Muscle layer of duodenum (tissue), 2 donors: ENCODE measurements at regions not wholly inside any gene's neighbourhood (a gene's known extent, or its start where the extent isn't known, plus 50 kb on each side); places are given as distances from the start of the nearest gene placed in this dataset.

Experiments
- H3K27ac ChIP-seq: one replicate; pipeline ENCODE4 v1.7.0; 2013; ENCODE audit warnings: mild to moderate bottlenecking, low read length
- H3K27me3 ChIP-seq: one replicate; pipeline ENCODE4 v1.7.0; 2013; ENCODE audit warnings: low read depth, mild to moderate bottlenecking, control low read depth, low read length
- H3K36me3 ChIP-seq, 2 donors: one replicate each; pipeline ENCODE4 v1.7.0; 2013; ENCODE audit warnings: low read length in 2 of 2, control low read depth in 1 of 2, mild to moderate bottlenecking in 1 of 2; ENCODE audit not compliant: insufficient read depth in 2 of 2, control insufficient read depth in 1 of 2
- H3K4me1 ChIP-seq, 2 donors: one replicate each; pipeline ENCODE4 v1.7.0; 2013; ENCODE audit warnings: low read length in 2 of 2, mild to moderate bottlenecking in 2 of 2, control low read depth in 1 of 2, moderate library complexity in 1 of 2; ENCODE audit not compliant: insufficient read depth in 2 of 2, control insufficient read depth in 1 of 2
- H3K4me3 ChIP-seq, 2 donors: one replicate each; pipeline ENCODE4 v1.7.0; 2013; ENCODE audit warnings: low read length in 2 of 2, low read depth in 1 of 2, mild to moderate bottlenecking in 1 of 2
- H3K9me3 ChIP-seq, 2 donors: one replicate each; pipeline ENCODE4 v1.7.0; 2013; ENCODE audit warnings: low read length in 2 of 2, control low read depth in 1 of 2, mild to moderate bottlenecking in 1 of 2; ENCODE audit not compliant: control insufficient read depth in 1 of 2
- donor health status: healthy.

- H3K27me3 ChIP-seq = no peaks in the 10 kb centered on the region
- peaks cover 0 to 13% of the 10 kb centered on the region in 2 donors for H3K4me1 ChIP-seq
- H3K9me3 ChIP-seq = no peaks in the 10 kb centered on the region
- H3K36me3 ChIP-seq = no peaks in the 10 kb centered on the region
- H3K27ac ChIP-seq = no peak overlapping the region
- H3K4me3 ChIP-seq = no peak overlapping the region
These were observed 83.2 kb upstream of the ANKH start for GRCh38 chr5:14954616-14955343.

- no peaks in the 10 kb centered on the region for H3K9me3 ChIP-seq
- no peak overlapping the region for H3K27ac ChIP-seq
- H3K27me3 ChIP-seq = no peaks in the 10 kb centered on the region
- H3K4me3 ChIP-seq = no peak overlapping the region
- peaks cover 0 to 13% of the 10 kb centered on the region in 2 donors for H3K4me1 ChIP-seq
- no peaks in the 10 kb centered on the region for H3K36me3 ChIP-seq
These were observed 82.6 kb upstream of the ANKH start for GRCh38 chr5:14954216-14954615.

DNA sequence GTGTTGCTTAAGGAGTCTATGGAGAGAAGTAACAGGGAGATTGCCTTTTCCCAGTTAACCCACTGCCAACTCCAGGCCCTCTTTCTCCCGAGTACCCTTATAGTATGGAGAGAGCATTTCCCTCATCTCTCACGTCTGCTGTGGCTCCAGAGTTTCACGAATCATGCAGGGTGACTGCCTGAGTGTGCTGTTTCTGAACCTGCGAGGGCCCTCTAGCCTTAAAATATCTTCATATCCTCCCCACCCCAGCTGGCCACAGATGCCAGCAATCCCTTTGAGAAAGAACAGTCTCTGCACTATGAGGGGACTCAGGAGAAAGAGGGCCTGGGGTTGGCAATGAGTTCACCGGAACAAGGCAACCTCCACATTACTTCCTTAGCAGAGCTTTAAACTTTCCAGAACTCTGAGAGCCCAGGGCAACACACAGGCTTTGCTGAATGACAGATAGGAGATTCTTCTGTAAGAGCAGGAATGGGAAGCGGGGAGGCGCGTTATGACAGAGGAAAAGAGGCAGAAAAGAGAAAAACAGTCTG is 81.6 kb upstream of the ANKH start:
- no peaks in the 10 kb centered on the region for H3K9me3 ChIP-seq
- H3K36me3 ChIP-seq = no peaks in the 10 kb centered on the region
- H3K4me1 ChIP-seq = peaks cover 0 to 13% of the 10 kb centered on the region in 2 donors
- no peak overlapping the region for H3K4me3 ChIP-seq
- H3K27me3 ChIP-seq = no peaks in the 10 kb centered on the region
- H3K27ac ChIP-seq = no peak overlapping the region

GRCh38 chr5:14948383-14948782 is 76.8 kb upstream of the ANKH start:
- H3K9me3 ChIP-seq = no peaks in the 10 kb centered on the region
- no peak overlapping the region for H3K4me3 ChIP-seq
- H3K36me3 ChIP-seq = no peaks in the 10 kb centered on the region
- no peak overlapping the region for H3K27ac ChIP-seq
- H3K27me3 ChIP-seq = no peaks in the 10 kb centered on the region
- peaks cover 0 to 6% of the 10 kb centered on the region in 2 donors for H3K4me1 ChIP-seq

DNA sequence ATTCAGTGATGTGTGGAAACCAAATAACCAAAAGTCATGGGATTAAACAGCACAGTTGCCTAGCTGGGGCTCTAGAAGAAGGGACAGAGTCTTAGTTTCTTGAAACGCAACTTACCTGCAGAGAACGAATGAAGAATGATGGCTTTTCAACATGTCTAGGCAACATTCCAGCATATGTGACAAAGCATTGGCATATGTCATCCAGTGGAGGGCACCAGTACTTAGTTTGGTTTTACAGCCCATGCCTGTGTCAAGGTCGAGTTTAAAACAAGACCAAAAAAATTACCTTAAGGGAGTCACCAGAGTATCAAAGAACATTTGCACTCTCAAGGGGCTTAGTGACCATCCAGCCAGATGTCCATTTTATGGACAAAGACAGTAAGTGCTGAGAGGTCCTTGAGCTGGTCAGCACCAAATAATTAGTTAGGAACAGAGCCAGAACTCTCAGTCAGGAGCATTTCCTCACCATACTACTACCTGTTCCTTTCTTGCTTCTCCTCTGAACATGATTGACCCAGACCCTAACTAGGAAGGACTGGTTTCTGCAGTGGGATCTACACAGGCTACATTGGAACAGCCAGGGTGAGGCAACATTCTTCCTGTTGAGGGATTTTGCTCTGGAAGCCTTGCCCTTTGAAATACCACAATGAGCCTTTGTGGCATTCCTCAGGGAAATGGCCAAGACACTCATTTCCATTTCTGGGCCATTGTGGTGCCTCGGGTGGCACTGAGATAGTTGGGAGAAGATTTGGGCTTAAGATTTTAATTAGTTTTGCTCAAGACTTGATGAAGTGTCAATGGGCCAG is 75.4 kb upstream of the ANKH start:
- H3K4me1 ChIP-seq = no peaks in the 10 kb centered on the region
- H3K27ac ChIP-seq = no peak overlapping the region
- H3K27me3 ChIP-seq = no peaks in the 10 kb centered on the region
- H3K4me3 ChIP-seq = no peak overlapping the region
- H3K9me3 ChIP-seq = no peaks in the 10 kb centered on the region
- H3K36me3 ChIP-seq = no peaks in the 10 kb centered on the region

- H3K9me3 ChIP-seq = no peaks in the 10 kb centered on the region
- H3K36me3 ChIP-seq = no peaks in the 10 kb centered on the region
- H3K27me3 ChIP-seq = no peaks in the 10 kb centered on the region
These were observed 73.9 kb upstream of the ANKH start for GRCh38 chr5:14945450-14945849.

DNA sequence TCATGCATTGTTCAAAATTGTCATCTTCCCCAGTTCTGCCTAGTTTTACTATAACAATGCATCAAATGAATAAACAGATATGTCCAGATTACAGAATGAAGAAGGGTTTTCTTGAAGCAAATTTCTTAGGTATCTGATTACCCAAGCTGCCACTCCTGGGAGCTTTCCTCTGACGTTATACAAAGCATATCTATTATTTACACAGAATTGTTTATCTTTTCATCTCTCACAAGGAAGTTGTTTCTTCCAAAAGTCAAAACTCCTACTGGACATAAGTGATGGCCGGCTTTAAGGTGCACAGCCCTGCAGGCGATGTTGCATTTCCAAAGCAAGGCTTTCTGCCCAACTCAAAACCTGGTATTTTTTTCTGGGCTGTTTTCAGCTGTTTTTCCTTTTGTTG is 73.4 kb upstream of the ANKH start:
- no peaks in the 10 kb centered on the region for H3K4me1 ChIP-seq
- no peak overlapping the region for H3K4me3 ChIP-seq
- H3K9me3 ChIP-seq = no peaks in the 10 kb centered on the region
- no peak overlapping the region for H3K27ac ChIP-seq
- no peaks in the 10 kb centered on the region for H3K27me3 ChIP-seq
- no peaks in the 10 kb centered on the region for H3K36me3 ChIP-seq

More at GRCh38 chr5:14945450-14945849, 73.9 kb upstream of the ANKH start:
- Histone ChIP-seq H3K4me3 (no peak overlapping the region), H3K4me1 (no peaks in the 10 kb centered on the region), H3K27ac (no peak overlapping the region)

- no peaks in the 10 kb centered on the region for H3K4me1 ChIP-seq
- H3K27ac ChIP-seq = no peak overlapping the region
- H3K36me3 ChIP-seq = no peaks in the 10 kb centered on the region
- H3K4me3 ChIP-seq = no peak overlapping the region
- H3K27me3 ChIP-seq = no peaks in the 10 kb centered on the region
- no peaks in the 10 kb centered on the region for H3K9me3 ChIP-seq
These were observed 72.8 kb upstream of the ANKH start for GRCh38 chr5:14944350-14944739.

DNA sequence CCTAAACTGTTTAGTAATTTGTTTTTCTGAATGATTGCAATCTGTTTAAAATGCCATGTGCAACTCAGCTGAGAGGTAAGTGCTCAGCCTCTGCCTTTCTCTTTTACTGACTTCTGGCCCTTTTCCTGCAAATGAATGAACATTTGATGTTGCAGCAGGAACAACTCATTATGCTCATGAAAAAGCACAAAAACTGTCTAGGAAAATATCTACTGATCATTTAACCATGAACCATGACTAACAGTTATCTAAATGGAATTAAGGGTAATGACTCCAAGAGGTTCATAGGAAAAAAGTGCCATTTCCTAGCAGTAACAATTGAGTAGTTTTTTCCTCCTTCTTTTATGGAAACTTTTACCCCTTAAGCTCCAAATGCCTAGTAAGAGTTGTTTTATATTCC is 70.6 kb upstream of the ANKH start:
- H3K36me3 ChIP-seq = no peaks in the 10 kb centered on the region
- no peaks in the 10 kb centered on the region for H3K9me3 ChIP-seq
- H3K4me3 ChIP-seq = no peak overlapping the region
- no peak overlapping the region for H3K27ac ChIP-seq
- no peaks in the 10 kb centered on the region for H3K27me3 ChIP-seq
- H3K4me1 ChIP-seq = no peaks in the 10 kb centered on the region

- no peaks in the 10 kb centered on the region for H3K27me3 ChIP-seq
- H3K27ac ChIP-seq = no peak overlapping the region
- no peaks in the 10 kb centered on the region for H3K4me1 ChIP-seq
- no peak overlapping the region for H3K4me3 ChIP-seq
- no peaks in the 10 kb centered on the region for H3K9me3 ChIP-seq
- no peaks in the 10 kb centered on the region for H3K36me3 ChIP-seq
These were observed 65.7 kb upstream of the ANKH start for GRCh38 chr5:14937254-14937653.

DNA sequence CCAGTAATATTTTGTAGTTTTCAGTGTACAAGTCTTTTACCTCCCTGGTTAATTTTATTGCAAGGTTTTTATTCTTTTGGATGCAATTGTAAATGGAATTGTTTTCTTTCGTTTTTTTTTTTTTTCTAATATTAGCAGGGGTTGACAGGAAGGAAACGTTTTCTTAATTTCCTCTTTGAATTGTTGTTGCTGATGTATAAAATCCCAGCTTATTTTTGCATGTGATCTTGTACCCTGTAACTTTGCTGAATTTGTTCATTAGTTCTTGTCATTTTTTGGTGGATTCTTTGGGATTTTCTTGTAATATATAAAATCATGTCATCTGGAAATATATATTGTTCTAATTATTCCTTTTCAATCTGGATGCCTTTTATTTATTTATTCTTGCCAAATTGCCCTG is 65.0 kb upstream of the ANKH start:
- no peak overlapping the region for H3K4me3 ChIP-seq
- no peaks in the 10 kb centered on the region for H3K27me3 ChIP-seq
- no peaks in the 10 kb centered on the region for H3K9me3 ChIP-seq
- H3K4me1 ChIP-seq = no peaks in the 10 kb centered on the region
- no peak overlapping the region for H3K27ac ChIP-seq
- H3K36me3 ChIP-seq = no peaks in the 10 kb centered on the region
